ENCODE measurements at regions not wholly inside any gene's neighbourhood (a gene's known extent, or its start where the extent isn't known, plus 50 kb on each side); places are given as distances from the start of the nearest gene placed in this dataset.
"Not testable (repeated sequence)": the region's sequence is repeated elsewhere in the genome, so short reads cannot be mapped to it uniquely, and the experiment has no call there.

DNA sequence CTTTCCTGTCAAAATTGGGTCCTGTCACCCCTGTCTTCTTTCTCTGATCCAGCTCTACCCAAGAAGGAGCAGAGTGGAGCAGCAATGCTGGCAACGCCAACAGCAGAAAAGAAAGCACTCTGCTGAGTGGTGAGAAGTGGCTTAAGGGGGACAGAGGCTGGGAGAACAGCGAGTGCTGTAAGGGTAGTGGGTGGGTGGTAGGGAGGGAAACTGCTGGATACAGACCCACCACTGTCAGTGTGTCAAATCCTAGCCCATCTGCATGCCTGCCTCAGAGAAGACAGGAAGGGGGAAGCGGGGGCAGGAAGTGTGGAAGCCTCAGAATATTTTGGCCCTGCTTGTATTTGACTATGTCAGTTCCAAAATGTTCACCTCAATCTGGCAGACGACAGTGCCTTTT lies 170.4 kb upstream of the MAST4 start:
- DNase-seq, result no peak

DNA sequence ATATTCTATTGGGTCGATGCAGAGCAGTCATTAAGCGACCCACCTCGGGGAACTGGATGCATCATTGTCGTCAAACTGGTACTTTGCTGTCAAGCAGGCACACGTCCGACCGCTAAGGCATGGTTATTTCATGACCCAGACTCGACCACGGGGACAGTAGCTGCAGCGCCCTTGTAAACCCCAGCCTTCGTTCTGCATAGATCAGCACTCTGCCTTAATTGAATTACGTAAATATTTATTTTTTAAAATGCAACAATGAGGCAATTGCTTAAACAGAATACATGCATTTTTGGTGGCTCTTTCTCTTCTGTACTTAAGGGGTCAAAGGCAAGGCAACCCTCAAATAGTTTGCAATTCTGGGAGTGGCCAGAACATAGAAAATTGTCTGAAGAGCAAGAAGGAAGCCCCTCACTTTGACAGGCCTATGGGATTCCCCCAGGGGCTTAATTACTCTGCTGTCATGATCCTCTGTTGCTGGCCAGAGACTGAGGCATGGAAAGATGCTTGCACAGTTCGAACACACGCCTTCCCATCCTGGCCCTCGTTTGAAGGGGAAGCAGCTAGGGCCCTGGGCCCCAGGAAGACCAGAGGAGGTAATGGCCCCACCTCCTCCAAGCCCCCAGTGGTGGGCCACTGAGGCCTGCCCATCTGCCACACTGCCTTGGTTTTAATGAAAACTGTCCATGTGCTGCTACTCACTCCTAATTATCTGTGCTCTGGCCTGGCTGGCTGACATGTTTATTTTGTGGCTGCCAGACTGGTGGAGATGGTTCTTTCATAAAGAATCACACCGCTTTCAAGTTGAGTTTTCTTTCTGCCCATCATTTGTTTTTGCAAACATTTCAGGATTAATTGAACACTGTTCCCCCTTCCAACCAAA lies 169.7 kb upstream of the MAST4 start:
- DNase-seq, result no peak

DNA sequence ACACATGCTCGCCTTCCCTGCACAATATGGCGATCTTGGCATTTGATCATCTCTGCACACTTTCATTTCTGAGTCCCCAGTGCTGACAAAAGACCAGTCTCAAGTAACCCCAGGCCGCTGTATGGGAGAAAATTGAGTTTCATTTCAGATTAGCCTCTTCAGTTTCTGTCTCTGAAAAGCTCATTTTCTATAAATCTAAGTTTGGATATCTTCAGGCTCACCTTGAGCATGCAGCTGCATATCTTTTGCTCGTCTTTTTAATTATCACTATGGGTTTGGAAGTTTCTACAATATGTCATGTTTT lies 169.1 kb upstream of the MAST4 start:
- no peak for DNase-seq

DNA sequence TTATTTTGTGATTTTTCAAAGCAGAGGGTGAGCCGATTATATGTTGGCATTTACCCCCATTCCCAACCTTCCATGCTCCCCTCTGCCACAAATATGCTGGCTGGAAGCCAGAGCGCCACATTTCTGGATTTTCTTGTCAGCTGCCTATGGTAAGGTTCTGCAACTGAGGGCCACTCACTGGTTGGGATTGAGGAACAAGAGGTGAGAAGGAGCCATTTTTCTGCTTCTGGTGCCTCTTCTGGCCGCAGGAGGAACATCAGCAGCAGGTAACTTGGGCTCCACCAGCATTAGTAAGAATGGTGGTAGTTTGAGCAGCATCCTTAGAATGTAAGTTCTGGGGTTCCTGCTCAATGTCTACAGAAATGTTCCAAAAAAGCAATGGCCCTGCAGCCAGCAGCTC lies 159.5 kb upstream of the MAST4 start:
- no peak for DNase-seq

DNA sequence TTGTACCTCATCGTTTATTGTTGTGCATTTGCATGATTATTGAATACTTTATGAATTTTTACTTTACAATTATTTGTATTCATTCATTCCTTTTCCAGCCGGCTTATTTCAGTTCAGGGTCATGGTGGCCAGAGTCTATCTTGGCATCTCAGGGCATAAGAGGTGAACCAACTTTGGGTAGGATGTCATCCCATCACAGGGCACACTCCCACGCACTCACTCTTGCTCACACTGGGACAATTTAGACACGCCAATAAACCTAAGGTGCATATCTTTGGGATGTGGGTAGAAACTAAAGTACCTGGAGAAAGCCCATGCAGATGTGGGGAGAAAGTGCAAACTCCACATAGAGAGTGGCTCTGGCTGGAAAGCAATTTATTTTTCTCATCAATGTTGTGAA lies 158.1 kb upstream of the MAST4 start:
- DNase-seq, result no peak

- DNase-seq, result no peak
Measured at GRCh38 chr5:66438696-66439095, 157.5 kb upstream of the MAST4 start.

DNA sequence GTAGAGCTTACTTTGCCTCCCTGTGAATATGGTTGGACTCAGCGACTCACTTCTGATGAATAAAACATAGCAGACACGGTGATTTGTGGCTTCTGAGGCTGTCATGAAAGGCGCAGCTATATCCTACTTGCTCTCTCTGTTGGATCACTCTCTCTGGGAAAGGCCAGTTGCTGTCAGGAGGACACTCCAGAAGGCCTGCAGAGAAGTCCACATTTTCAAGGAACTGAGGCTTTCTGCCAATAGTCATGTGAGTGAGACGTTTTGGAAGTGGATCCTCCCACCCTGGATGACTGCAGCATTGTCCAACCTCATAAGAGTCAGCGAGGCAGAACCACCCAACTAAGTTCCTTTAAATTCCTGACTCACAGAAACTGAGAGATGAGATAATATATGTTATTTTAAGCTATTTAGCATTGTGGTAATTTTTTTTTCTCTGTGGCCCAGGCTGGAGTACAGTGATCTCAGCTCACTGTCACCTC lies 156.0 kb upstream of the MAST4 start:
- DNase-seq, result no peak

DNA sequence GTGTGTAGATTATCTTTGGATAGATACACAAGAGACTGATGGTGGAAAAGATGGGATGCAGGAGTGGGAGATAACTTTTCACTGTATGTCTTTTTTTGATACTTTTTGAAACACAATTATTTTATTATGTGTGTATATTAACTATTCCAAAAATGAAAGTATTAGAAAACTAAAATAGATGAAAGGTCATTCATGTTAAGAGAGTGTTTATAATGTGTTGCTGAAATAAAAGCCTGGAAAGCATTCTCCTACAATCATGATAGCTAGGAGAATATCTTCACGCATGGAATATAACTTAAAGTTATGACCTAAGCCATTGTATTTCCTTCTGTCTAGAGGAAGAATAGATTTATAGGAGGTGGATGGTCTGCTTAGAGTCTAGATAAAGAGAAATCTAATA lies 154.8 kb upstream of the MAST4 start:
- no peak for DNase-seq

DNA sequence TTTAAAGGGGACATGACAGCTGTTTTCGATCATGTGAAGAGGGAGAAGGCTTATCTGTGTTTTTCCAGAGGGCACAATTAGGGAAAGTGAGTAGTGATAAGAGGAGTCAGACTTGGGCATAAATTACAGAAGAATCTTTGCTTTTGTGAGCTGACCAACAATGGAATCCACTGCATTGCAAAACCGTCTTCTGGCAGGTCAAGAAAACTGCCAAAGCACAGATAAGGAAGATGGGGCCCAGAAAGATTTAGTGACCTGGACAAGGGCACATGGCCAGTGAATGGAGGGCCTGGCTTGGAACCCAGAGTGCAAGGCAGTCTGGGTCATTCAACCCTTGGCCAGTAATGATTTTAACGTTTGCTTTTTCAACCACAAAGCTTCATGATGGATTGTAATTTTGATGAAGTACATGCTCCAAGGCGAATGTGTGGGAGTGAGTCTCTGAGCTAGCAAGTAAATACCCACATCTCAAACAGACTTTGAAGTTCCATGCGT lies 153.2 kb upstream of the MAST4 start:
- DNase-seq, result no peak

DNA sequence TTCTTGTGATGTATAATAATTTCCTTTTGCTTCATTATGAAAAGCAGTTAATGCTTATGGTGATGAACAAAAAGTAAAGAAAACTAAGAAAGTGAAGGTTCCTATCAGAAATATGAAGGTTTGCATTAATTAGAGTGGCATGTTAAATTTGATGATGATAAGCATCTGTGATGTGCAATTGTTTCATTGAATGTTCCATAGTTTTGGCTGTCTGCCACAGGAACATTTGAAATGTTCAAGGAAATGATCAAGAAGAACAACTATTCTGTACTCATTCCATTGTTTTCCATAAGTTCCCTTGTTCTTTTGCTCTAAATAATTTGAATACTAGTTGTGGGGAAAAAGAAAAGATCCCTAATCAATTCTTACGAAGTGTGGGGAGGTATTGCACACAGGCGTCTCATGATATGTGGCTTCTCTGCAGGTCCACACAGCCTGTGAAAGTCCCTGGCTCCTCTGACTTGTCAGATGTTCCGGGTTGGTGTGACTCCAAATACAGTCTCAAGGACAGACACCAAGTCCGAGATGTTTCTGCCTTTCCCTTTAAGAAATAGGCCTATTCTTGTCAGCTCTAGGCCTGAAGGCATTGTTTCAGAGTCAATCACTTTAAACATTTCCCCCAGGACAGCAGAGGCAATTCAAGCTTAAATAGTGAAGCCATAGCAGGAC lies 152.6 kb upstream of the MAST4 start:
- DNase-seq, result no peak

- DNase-seq, result not testable (repeated sequence)
Measured at GRCh38 chr5:66448070-66448469, 148.1 kb upstream of the MAST4 start.

- no peak for DNase-seq
Measured at GRCh38 chr5:66450237-66450636, 146.0 kb upstream of the MAST4 start.

DNA sequence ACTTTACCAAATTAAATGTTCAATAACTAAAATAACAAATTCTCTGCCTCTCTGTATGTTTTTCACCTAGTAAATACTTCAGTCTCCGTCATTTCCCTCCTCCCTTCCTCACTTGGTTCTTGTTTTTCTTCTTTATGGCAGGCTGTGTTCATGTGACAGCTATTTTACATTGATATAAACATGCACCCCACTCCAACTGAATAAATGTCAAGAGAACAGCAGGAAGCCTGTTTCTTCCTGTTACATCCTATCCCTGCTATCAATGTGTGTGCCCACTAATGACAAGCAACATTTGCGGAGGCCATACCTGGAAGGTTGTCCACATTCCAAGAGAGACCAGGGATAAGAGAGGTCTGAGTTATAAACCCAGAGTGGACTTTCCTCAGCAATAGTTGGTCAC lies 145.2 kb upstream of the MAST4 start:
- DNase-seq, result no peak

DNA sequence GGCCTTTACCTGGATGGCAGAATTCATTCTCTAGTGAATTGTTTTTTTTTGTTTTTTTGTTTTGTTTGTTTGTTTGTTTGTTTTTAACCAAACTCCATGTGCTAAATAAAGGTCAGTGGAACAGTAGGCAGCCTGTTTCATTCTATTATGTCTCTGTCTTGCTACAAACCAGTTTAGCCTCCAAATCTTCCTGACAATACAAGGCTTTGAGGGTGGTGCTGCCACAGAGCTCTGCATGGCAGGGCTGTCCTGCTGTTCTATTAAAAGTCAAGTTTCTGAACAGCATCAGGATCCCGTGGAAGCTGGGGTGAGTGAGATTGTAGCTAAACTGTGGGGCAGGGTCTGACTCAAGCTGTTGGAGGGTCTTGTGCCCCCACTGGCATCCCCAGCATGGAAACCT lies 144.1 kb upstream of the MAST4 start:
- no peak for DNase-seq

DNA sequence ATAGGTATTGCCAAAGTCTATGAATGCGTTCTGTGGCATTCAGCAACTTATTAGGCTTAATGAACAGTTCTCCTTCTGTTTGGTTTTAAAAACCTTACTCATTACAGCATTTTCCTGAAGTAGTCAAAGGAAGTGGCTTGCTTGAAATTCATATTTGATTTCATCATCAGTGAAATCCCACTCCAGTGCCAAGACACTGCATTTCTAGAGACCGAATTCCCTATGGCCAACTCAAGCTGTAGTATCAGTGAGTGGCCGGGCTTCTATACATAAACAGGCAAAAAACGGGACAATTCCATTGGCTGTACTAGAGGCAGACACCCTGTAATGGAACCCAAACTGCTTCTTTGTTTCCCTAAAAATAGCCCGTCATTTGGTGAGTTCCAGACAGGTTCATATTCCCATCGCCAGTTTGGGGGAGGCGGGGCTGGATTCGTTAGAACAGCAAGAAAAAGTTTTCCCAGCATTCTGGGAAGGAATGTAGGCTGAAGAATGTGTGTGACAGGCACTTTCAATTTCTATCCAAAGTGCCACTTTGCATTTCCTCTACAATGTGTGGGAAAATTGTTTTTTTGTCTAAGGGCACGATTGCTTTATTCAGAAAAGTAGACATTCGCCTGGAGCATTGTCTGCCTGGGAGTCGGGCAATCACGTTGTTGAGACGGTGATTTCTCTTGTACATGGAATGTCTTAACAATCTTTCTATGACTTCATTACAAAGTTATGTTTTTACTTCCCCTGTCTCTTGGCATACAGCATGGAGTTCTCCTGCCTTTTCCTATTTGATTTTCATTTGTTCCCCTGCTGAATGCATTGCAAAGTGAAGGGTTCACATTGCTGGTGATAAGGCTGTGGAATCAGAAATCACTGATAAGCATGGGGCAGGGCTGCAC lies 141.8 kb upstream of the MAST4 start:
- no peak for DNase-seq

DNA sequence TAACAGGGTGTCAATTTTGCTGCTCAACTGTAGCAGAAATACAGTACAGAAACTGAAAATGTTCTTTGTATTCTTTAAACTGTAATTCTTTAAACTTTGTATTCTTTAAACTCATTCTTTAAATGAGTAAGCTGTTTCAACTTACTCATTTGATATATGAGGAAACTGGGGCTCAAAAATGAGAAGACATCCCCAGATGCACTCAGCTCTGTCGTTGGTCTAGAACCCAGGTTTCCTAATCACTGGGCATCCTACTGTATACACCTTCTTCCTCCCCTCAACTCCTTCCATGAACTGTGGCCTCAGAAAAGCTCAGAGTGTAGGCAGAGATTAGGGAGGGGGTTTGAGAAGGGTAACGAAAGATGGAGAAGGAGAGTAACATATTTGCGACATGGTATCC lies 136.5 kb upstream of the MAST4 start:
- DNase-seq, result no peak

GRCh38 chr5:66467564-66467963 lies 128.6 kb upstream of the MAST4 start:
- no peak for DNase-seq

GRCh38 chr5:66469684-66470083 lies 126.5 kb upstream of the MAST4 start:
- DNase-seq, result no peak

GRCh38 chr5:66472010-66472409 lies 124.2 kb upstream of the MAST4 start:
- no peak for DNase-seq

GRCh38 chr5:66475731-66476130 lies 120.5 kb upstream of the MAST4 start:
- no peak for DNase-seq

- no peak for DNase-seq
Measured at GRCh38 chr5:66477596-66477995, 118.6 kb upstream of the MAST4 start.

GRCh38 chr5:66494437-66494836 lies 101.8 kb upstream of the MAST4 start:
- no peak for DNase-seq

DNA sequence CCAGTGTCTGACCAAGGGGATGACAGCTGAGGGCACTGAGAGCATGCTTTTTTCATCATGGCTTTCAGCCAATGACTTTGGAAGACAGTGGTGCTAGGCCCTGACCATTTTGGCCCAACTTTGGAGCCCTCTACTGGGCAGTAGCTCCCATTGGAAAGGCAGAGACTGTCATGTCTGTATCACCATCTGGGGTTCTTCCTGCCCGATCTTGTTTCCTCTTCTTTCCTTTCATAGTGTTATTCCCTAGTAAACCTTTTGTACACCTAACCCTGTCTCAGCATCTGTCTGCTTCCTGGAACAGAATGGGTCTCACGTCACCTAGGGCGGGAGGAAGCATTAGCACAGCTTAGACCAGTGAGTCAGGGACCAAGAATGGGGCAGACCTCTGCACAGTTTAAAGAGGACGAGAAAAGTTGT lies 97.4 kb upstream of the MAST4 start:
- no peak for DNase-seq
